RCC 7860 (cell line): ENCODE measurements at regions not wholly inside any gene's neighbourhood (a gene's known extent, or its start where the extent isn't known, plus 50 kb on each side); places are given as distances from the start of the nearest gene placed in this dataset.
"Not testable (repeated sequence)": the region's sequence is repeated elsewhere in the genome, so short reads cannot be mapped to it uniquely, and the experiment has no call there.

Source experiments
- DNase-seq: peaks from one replicate; pipeline ENCODE4 v3.0.0-alpha.2; 2015; ENCODE audit warnings: low spot score
- FAIRE-seq: peaks from 2 replicates; lab custom pipeline; 2012; peaks lifted over from hg19 to GRCh38; lab: Jason Lieb, UNC

DNA sequence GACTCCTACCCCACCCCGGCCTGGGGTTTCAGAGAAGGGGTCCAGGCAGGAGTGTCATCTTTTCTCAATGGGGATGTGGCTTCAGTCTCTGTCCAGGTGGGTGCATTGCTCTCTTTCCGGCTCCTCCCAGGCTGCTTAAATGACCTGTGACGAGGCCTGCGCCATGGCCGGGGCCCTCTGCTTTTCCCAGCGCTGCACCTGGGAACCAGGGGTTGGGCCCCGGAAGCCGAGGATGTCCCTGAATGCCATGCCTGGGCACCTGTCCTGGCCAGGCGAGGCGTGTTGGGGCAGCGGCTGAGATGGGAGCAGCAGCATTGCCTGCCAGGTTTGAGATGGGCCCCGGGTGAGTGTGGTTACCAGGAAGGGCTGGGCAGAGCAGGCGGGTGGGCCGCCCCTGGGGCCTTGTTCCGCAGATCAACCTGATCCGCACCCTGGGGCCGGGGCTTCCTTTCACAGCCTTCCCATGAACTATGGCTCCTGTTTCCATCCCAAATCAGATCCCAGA lies 147.4 kb downstream of the SEC14L1 start:
- FAIRE-seq: no peak
- DNase-seq: no peak

DNA sequence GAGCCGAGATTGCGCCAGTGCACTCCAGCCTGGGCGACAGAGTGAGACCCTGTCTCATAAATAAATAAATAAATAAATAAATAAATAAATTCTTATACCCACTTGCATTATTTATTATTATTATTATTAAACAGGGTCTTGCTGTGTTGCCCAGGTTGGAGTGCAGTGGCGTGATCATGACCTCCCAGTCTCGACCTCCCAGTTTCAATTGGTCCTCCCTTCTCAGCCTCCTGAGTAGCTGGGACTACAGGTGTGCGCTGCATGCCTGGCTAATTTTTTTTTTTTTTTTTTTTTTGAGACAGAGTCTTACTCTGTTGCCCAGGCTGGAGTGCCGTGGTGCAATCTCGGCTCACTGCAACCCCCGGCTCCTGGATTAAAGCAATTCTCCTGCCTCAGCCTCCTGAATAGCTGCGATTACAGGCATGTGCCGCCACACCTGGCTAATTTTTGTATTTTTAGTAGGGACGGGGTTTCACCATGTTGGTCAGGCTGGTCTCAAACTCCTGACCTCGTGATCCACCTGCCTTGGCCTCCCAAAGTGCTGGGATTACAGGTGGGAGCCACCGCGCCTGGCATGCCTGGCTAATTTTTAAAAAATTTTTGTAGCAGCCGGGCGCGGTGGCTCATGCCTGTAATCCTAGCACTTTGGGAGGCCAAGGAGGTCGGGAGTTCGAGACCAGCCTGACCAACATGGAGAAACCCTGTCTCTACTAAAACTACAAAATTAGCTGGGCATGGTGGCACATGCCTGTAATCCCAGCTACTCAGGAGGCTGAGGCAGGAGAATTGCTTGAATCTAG lies 150.2 kb downstream of the SEC14L1 start:
- not testable (repeated sequence) for FAIRE-seq, DNase-seq

DNA sequence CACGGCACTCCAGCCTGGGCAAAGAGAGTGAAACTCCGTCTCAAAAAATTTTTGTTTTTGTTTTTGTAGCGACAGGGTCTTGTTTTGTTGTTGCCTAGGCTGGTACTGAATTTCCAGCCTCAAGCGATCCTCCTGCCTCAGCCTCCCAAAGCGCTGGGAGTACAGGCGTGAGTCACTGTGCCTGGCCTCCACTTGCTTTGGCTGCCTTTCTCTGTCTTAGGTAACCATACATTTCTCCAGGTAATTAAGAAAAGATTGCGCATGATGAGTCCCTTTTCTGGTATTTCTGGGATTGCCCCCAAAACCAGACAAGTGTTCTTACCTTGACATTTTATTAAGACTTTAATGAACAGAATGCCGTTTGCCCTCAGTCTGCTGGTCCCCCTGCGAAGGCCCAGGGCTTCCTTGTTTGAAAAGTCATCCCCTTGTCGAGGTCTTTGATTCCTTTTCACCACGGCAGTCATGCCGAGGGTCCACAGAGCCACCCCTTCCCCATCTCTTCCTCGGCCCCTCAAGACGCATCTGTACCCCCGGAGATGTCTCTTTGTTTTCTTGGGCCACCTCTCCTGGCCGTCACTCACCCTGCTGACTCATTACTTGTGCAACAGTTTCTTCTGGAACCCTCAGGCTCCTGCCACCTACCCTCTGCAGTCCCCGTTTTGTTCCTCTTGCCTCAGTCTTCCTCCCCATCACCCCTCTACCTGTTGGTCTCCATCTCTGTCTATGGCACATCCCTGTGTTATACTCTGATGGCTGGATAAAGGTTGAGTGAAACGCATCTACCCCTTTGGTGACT lies 151.0 kb downstream of the SEC14L1 start:
- DNase-seq: no peak
- FAIRE-seq: no peak

DNA sequence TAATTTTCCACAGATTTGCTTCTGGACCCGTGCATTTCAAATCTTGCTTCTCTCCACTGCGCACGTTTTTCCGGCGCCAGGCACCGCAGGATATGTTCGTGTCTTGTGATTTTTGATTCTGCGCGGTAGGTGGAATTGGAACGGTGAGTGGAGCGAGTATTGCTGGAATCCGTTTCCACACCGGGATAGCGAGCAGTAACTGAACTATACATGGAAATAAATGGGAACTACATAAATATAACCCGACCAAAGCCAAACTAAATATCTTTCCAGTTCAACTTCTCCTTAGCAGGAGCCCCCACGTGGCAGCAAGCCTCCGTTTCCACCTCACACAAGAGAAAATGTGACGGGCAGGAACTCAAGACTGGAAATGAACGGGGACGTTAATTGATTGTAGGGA lies 154.0 kb downstream of the SEC14L1 start:
- FAIRE-seq (no peak), DNase-seq (no peak)

DNA sequence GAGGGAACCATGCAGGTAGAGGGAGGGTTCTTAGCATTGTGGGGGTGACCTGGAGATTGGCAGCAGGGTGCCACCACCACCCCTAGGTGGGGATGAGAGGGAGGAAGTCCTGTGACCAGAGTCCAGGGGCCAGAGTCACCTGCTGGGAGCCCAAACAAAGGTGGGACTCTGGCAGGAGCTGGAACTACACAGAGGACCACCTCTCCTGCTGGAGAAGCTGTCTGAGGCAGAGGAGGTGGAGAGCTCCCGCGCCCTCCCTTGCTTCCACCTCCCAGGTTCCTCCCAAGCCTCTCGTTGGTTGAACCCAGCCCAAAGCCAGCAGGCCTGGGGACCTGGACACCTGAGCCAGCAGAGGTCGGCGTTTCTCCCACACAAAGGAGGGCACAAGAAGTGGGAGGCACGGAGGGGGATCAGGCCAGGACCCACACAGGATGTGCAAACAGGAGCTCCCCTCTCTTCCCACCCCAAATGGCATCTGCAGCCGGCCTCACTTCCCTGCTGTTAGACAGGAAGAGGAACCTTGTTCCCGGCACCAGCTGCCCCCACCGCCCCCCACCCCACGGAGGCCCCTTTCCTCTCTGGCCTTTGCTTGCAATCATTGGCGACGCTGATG lies 154.6 kb downstream of the SEC14L1 start:
- FAIRE-seq: no peak
- DNase-seq: no peak

DNA sequence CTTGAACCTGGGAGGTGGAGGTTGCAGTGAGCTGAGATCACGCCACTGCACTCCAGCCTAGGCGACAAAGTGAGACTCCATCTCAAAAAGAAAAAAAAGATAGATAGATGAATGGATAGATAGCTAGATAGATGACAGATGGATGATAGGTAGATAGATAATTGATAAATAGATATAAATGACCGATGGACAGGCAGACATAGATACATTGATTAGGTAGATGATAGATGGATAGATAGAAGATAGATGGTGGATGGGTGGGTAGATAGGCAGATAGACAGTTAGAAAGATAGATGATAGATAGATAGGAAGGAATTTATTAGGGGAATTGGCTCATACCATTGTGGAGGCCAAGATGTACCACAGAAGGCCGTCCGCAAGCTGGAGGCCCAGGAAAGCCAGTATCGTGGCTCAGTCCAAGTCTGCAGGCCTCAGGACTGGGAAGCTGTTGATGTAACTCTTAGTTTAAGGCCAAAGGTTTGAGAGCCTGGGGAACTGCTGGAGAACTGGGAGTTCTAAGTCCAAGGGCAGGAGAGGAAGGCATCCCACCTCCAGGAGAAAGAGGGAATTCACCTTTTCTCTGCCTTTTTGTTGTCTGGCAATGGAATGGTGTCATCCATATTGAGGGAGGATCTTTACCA lies 156.1 kb downstream of the SEC14L1 start:
- FAIRE-seq: no peak
- DNase-seq: no peak

DNA sequence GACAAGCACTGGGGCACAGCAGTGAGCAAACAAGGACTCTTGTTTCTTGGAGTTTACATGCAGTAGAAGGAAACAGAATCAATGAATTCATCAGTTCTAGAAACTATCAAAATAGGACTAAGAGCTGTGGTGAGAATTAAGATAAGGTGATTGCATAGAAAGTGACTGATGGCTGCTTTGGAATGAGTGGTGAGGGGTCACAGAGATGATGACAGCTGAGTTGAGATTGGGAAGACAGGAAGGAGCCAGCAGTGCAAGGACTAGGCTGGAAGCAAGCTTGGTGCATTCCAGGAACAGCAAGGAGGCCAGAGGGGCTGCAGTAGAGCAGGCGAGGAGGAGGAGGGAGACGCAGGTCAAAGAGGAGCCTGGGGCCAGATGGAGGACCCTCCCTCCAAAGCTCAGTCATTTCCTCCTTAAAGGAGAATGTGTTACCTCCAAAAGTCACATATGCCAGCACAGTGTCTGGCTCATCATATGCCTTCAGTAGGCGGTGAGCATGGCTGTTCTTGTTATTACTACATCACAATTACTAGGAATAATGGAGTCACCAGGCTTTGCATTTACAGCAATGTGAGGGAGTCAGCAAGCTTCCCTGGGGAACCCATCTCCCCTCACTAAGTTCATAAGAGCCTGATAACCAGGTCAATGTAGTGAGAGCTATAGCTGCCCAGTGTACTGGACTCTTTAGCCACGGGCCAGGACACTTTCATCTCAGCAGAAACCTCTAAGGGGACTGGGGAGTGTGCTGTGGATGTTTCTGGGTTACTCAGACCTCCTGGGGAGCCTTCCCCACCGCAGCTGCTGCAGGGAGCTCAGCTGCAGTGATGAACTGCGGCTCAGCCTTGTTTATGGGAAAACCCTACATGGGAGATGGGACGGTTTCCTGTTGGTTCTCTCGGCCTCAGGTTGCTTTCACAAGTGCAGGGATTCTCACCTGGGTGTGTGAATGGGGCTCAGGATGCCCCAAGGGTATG lies 157.2 kb downstream of the SEC14L1 start:
- FAIRE-seq (no peak), DNase-seq (no peak)

DNA sequence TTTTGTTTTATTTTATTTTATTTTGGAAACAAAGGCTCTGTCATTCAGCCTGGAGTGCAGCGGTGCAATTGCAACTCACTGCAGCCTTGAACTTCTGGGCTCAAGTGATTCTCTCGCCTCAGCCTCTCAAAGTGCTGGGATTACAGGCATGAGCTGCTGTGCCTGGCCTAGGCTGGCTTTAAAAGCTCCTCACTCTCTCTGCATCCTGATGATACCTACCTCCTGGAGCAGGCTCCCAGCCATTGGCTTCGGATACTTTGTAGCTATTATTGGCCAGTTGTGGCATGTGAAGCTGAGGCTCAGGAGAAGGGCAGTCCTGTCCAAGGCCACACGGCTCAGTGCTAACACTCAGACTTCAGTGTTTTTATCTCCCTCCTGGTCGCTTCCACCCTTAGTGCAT lies 158.0 kb downstream of the SEC14L1 start:
- no peak for FAIRE-seq
- no peak for DNase-seq

DNA sequence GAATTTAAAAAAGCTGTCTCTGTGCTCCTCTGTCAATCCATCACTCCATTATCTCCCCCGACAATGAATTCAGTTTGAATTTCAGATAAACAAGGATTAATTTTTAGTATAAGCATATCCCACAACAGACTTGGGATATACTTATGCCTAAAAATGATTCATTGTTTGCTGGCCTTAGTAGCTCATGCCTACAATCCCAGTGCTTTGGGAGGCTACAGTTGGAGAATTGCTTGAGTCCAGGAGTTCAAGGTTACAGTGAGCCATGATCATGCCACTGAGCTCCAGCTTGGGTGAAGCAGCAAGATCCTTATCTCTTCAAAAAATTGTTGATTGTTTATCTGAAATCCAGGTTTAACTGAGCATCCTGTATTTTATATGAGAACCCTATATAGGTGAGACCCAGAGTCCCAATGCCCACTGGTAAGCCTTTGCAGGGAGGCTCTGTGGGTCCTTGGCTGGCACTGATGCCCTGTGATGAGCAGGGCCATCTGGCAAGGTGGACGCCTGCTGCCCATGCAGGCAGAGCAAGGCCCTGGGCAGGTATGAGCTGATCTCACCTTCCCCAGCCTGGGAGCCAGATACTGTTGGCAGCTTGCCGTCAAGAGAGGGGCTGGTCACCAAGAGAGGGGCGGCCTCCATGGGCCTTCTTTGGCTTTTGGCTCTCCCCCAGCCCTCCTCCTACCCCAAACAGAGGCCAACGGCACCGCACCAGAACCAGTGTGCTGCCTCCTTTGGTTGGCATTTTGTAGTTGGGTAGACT lies 158.7 kb downstream of the SEC14L1 start:
- FAIRE-seq: no peak

DNA sequence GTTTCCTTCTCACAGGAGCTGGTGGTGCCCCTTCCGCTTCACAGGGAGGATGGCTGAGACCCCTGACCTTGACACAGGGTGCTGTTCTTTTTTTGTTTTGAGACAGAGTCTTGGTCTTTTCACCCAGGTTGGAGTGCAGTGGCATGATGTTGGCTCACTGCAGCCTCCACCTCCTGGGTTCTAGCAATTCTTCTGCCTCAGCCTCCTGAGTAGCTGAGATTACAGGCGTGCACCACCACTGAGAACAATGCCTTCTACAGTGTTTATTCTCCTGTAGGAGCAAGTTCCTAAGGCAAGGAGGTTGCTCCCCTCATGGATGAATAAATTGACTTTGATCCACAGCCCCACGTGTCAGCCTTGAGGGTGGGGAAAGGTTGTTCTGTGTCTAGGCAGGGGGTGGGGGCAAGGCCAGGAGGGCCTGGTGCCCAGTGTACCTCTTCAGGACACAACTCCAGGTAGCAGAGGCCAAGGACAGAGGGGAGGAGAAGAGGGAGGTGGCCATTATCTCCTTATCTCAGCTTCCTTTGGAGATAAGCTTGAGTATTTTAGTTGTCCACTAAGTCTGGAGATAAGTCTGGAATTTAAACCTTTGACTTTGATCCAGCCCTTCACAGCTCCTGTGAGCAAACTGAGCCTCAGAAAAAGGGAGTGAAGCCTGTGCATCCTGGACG lies 159.4 kb downstream of the SEC14L1 start:
- FAIRE-seq: no peak
- no peak for DNase-seq

More for the DNA sequence above, 158.7 kb downstream of the SEC14L1 start:
- no peak for DNase-seq

DNA sequence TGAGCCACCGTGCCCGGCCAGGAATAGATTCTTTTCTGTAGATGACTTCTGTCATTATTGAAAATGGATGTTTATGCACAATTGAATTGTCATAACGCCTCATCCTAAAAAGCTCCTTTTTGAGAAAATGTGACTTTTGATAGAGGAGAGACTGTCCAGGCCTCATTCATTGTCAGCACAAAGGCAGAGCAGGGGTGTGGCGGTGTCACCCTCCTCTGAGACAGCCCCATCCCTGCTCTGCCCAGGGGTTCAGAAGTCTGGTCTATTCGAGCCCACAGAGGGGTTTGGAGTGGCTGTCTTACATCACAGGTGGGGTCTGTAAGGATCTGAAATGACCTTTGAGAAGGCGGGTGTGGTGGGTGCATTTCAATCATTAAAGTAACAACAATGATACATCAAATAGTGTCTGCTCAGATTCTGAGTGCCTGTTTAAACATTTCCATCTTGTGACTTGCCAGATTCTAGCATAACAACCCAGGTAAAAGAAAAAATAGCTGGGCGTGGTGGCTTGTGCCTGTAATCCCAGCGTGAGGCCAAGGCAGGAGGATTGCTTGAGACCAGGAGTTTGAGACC lies 161.0 kb downstream of the SEC14L1 start:
- FAIRE-seq (no peak), DNase-seq (no peak)

DNA sequence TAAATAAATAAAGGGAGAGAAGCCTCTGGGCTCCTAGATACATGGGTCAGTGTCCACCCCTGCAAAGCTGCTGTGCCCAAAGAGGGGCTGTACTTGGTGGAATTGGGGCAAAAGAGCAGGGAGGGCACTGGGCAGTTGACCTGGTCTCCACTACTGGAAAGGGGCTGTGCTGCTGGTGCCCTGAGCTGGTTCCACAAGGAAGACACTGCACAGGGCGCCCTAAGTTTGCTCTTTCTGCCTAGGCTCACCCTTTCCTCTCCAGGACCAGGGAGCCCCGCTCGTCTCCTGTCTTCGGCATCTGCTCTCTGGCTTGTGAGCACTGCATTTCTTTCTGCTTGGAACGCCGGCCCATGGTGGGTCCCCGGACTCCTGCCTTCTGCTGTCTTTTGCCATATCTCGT lies 161.9 kb downstream of the SEC14L1 start:
- no peak for DNase-seq
- no peak for FAIRE-seq

DNA sequence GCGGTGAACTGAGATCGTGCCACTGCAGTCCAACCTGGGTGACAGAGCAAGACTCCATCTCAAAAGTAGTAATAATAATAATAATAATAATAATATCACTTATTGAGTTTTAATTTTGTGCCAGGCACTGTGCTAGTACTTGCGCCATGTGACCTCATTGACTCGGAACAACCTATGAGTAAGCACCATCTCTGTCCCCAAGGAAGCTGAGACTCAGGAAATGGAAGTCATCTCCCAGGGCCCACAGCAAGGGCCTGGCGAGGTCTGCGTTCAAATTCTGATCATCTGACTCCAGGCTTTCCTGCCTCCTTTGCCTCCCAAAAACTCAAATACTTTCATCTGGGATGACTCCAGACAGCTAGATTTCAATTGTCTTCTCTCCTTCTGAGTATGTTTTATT lies 162.9 kb downstream of the SEC14L1 start:
- DNase-seq: no peak
- FAIRE-seq: no peak

DNA sequence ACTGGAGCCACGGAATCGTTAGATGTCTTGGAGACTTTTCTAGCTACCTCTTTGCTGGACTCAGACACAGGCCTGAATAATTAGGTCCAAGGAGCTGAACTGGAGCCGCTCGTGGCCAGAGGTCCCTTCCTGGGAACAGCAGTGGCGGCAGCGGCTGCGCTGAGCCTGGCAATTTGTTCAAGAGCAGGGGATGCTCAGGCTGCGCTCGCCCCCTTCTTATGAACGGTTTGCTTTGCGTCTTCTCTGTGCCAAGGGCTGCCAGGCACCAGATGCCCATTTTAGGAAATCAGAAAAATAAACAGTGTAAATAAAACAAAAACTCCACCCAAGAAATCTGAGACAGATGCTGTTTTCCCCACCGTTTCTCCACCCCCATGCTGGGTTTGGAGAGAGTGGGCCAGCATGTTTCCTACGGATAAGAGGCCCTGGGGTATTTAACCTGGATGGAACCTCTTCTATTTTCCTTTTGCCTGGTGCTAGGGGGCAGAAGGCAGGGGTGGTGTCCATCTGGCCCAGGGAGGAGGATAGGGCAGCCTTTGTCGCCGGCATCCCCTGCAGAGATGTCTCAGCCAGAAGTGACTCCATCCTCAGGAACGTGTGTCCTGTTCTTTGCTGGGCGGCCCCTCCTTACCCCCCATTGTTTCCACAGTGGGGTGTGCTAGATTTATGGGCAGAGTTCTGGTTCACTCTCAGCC lies 163.4 kb downstream of the SEC14L1 start:
- DNase-seq: no peak
- no peak for FAIRE-seq

DNA sequence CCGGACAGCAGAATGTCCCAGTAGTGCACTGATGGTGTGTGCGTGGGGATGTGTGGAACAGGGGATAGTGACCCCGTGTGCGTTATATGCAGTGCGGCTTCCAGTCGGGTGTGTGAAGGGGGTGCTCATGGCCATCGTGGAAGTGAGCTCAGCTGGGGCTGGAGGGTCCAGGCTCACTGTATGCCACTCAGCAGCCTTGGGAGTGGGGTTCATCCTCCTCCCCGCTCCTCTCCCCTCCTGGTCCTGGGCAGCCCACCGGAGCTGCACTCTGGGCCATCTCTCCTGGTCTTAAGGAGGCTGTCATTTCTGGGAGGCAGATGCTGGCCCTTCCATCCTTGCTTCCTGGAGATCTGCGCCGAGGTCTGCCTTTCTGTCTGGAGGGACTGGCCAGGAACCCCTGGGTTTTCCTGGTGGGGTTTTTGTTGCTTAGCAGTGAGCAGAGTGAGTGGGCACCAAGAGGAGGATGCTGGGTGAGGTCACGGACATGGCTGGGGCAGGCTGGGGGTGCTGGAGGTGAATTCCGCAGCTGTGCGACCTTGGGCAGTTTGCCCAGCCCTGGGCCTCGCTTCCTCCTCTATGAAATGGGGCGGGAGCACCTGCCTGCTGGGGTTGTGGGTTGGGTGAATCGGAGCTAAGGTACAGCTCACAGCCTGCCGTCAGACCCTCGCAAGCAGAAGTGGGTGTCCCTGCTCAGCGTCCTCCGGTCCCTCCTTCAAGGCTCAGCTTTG lies 164.1 kb downstream of the SEC14L1 start:
- DNase-seq (no peak), FAIRE-seq (no peak)

DNA sequence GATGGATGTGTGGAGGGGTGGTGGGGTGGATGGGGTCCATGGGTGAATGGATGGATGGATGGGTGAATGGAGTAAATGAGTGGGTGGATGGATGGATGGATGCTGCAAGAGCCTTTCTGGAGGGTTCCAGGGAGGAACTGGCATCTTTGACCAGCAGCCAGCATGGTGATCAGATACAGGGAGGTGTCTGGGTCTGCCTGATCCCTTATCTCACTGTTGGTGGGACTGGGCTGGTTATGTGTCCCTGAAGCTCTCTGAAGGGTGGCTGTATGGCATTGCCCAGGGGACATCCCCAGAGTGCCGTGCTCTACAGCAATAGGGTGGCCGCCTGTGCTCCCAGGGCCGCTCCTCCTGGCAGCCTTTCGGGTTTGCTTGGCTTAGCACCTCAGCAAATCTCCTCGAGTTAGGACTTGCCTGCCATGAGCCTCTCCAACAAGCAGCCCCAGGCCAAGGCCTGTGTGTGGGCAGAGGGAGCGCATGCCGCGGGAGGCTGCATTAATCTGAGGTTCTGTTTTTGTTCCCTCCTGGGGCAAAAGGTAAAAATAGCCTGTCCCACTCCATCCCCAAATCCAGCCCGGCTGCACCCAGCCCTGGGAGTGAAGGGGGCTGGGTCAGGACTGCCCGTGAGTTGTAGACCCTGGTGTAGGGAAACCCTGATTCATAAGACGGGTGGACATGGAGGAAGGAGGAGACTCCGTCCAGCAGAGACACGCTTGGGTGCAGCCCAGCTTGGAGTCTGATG lies 165.4 kb downstream of the SEC14L1 start:
- DNase-seq: no peak
- no peak for FAIRE-seq
